IPS-11a (cell line): ENCODE measurements at regions not wholly inside any gene's neighbourhood (a gene's known extent, or its start where the extent isn't known, plus 50 kb on each side); places are given as distances from the start of the nearest gene placed in this dataset.

Experiments
- H3K4me3 ChIP-seq: one replicate; pipeline ENCODE4 v1.5.1; 2013; ENCODE audit warnings: low read depth, low read length, control low read depth

DNA sequence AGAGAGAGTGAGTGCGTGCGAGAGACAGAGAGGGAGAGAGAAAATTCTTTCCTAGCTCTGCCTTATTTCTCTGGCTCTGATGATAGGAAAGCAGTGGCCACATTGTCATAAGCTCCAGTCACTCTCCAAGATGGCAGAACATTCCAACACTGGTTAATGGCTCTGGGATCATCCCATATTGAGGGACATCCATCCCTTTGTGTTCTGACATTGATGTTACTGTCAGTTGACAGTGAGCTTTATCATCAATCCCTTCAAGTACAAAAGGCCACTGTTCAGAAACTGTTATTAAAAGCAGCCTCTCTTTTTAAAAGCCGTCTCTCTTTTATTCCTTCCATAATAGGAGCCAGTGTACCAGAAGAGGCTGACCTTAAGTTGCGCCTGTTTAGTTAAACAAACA is 1084.9 kb upstream of the RBFOX1 start:
- H3K4me3 ChIP-seq, result no peak overlapping the region

DNA sequence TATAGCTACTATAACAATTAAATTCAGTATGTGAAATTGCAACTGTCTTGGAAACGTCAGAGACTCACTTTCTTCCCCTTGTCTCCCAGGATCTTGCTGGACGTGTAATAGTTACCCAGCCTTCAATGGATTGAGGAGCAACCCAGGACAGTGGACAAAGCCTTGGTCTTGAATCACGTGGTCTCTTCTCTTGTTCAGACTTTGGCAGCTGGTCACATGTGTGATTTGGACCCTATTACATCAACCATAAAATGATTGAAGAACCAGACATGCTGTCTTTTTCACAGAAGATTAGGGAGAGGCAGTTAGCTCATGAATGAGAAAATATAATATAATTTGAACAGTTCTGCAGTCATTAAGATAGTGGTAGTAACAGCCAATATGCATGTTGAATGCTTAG is 1085.5 kb upstream of the RBFOX1 start:
- no peak overlapping the region for H3K4me3 ChIP-seq

DNA sequence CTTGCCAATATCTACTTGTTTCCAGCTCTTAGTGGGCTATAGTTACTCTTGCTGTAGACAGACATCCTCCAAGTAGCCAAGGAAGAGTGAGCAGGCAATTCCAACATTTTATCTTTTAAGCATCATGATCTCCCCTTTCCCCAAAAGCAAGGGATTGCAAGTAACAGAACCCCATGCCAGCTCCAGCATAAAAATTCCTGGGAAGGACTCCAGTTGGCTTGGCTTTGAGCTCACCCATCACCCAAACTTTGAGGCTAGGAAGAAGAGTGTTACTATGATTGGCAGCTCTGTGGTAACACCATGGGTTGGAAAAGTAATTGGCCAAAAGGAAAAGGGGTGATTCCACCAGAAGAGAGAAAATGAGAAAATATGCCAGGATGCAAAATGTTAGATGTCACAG is 1086.4 kb upstream of the RBFOX1 start:
- H3K4me3 ChIP-seq, result no peak overlapping the region

DNA sequence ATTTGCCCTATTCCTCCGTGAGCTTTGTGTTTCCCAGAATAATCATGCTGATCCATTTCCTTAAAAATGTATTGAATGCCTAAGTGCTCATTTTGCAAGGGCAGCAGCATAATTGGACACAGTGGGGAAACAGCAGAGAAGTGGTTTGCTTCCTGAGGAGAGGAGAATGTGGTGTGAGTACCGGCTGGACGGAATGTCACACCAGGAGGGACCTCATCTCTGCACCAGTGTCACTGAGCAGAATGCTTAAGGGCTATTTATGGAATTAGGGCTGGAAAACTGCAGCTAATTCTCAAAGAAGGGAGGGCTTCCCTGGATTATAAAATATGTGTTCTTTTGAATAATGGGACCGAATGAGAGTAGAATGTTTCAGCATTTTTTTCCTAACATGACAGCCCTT is 1100.6 kb upstream of the RBFOX1 start:
- H3K4me3 ChIP-seq, result no peak overlapping the region

DNA sequence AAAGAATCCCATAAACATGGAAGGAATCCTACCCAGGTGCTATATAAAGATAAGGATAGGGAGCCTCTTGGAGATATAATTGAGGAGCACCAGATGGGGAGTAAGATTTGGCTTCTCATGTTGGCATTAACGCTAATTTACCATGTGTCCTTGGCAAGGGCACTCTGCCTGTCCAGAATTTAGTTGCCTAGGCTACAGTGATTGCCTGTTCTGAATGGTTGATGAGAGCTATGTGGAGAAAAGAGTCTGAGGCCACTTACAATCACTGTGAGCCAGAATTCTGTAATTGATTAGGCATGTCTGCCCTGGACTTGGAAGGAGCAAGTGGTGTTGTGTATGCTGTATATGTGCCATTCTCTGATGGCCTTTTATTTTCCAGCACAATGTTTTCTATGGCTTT is 1101.2 kb upstream of the RBFOX1 start:
- H3K4me3 ChIP-seq, result no peak overlapping the region

DNA sequence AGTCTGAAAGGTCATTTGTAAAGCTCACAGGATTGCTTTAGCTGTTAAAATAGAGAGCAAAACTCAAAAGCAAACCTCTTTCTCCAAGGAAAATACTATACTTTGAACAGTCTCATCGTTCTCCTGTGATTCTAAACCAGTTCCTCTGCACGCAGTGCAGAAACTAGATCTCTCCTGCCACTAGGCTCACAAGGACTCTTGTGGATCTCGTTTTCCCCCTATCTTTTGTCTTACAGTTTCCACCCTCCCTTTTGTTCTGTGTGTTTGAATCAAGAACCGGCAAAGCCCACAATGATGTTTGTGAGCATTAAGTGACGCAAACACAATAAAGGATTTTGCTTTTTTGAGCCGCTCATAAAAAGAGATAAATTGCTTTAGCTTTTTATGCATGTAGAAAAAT is 1103.5 kb upstream of the RBFOX1 start:
- H3K4me3 ChIP-seq, result no peak overlapping the region

DNA sequence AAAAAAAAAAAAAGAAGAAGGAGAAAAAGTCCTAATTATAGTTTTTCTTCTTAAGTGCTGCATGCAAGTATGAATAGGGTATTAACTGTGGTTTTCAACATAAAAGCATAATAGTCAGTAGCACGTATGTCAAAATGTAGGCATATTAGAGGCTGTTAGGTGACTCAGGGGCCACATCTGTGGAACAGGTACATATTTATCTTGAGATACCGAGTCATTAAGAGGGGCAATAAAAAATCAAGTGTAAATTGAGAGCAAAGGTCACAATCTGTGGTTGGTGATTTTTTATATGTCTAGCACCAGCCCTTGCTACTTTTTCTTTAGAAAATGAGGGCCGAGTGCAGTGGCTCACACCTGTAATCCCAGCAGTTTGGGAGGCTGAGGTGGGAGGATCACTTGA is 1113.8 kb upstream of the RBFOX1 start:
- H3K4me3 ChIP-seq, result no peak overlapping the region

DNA sequence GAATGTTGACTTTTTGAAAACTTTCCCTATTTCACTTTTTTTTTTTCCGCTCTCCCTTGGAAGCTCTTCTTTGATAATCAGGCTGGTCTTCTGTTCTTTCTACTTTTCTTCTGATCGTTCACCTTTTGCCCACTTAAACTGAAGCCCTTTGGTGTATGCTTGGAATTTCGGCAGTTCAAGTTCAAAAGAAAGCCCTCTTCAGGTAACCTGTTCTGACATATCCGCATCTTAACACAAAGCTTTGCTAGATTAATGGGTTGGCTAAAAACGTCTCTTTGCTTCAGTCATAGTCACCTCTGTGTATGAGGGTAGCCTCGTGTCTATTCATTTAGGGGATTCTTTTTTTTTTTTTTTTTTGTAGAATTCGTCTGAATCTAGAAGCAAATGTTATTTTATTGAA is 1115.8 kb upstream of the RBFOX1 start:
- no peak overlapping the region for H3K4me3 ChIP-seq

DNA sequence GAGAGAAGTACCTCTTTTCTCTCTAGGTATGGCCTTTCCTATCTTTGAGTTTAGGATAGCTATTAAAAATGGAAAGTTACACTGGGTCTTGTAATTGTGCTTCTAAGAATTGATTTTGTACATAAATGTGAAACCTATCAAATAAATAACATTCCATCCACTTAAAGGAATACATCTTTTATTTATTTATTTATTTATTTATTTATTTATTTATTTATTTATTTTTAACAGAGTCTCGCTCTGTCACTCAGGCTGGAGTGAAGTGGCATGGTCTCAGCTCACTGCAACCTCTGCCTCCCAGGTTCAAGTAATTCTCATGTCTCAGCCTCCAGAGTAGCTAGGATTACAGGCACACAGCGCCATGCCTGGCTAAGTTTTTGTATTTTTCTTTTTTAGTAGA is 1114.0 kb upstream of the EEF2KMT start:
- no peak overlapping the region for H3K4me3 ChIP-seq

DNA sequence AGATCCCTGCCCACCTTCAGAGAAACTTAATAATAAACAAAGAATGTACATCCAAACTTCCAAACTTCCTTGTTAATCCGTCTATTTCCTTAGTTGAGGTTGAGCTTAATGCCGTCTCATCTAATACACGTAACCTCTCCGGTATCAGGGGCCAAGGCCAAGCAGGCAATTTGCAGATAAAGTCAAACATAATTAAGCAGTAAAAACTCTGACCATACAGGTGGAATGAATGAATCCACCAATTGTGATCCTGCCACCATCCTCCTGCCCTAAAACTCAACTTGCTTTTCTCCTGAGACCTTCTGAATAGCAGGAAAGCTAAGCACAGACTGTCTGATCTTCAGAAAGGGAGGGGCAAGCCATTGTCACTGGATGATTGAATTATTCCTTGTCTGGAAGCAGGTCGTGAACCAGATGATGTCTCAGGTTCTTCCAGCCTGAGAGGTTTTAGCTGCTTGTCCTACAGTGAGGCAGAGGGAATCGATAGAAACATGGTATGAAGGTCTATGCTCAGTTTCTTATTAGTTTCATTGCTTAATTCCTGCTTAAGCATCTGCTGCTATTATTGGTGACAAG is 1111.8 kb upstream of the EEF2KMT start:
- no peak overlapping the region for H3K4me3 ChIP-seq

DNA sequence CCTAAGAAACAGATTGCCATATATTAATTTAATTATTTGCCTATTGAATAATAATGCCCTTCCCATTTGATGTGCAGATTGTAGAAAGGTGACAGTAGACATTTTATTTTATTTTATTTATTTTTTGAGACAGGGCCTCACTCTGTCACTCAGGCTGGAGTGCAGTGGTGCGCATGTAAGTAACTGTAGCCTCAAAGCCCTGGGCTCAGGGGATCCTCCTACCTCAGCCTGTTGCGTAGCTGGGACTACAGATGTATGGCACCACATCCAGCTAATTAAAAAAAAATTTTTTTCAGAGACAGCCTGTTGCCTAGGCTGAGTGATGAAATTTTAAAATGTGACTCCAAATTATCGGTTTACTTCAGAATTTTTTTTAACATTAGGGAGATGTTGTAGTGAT is 1110.0 kb upstream of the EEF2KMT start:
- H3K4me3 ChIP-seq, result no peak overlapping the region

DNA sequence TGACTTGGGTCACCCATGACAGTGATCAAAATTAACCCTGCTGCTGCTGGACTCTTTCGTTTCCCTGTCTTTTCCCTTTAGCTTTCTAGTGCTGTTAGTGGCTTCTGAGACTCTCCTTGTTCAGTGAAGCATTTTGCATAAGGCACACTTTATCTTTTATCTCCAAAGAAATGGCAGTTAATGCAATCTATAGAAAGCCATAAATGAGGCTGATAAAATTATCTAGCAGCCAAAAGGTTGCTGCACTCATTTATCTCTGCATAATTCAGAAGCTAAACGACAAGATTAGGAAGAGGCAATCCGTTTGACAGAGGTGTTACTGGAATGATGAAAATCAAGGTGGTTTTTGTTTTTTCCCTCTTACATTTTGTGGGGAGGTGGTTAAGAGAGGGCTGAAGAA is 1109.5 kb upstream of the EEF2KMT start:
- no peak overlapping the region for H3K4me3 ChIP-seq

DNA sequence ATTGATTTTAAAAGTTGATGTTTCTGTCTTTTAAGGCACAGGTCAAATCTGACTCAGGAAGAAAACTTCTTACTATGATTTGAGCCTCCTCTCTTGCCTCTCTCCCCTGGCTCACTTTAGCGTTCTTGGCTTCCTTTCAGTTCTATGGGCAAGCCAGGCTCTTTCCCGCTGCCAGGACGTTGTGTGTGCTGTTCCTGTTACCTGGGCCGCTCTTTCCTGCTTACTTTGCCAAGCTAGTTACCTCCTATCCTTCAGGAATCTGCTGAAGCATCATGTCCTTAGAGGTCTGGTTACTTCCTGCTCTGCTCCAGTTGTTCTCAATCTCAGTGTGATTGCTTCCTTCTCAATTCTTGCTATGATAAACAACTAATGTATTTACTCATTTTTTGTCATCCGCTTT is 1108.5 kb upstream of the EEF2KMT start:
- no peak overlapping the region for H3K4me3 ChIP-seq

DNA sequence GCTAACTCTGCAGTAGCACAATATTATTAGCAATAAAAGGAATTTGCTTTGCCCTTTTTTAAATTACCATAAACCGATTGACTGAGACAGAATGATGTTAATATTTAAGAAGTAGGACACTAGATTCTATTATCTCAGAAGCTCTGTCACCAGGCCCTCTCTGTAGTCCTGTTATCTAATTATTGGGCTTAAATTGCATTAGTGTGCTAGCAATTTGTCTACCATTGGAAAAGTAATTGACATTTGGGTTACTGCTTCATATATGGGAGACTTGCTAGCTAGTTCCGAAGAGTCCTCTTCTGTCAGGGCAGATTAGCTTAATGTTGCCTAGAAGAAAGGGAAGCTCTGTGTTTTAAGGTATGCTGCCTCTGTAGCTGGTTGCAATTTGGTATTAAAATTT is 1107.3 kb upstream of the EEF2KMT start:
- no peak overlapping the region for H3K4me3 ChIP-seq

DNA sequence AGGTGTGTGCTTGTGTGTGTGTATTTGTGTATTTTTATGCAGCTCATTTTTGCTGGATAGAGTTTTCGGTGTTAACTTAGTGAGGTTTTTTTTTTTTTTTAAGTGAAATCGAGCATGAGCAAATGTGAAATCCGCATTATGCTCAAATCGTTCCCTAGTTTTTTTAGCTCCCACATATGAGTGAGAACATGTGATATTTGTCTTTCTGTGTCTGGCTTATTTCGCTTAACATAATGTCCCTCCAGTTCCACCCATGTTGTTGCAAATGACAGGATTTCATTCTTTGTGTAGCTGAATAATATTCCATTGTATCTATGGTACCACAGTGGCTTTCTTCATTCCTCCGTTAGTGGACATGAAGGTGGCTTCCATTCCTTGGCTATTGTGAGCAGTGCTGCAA is 1103.3 kb upstream of the EEF2KMT start:
- no peak overlapping the region for H3K4me3 ChIP-seq

DNA sequence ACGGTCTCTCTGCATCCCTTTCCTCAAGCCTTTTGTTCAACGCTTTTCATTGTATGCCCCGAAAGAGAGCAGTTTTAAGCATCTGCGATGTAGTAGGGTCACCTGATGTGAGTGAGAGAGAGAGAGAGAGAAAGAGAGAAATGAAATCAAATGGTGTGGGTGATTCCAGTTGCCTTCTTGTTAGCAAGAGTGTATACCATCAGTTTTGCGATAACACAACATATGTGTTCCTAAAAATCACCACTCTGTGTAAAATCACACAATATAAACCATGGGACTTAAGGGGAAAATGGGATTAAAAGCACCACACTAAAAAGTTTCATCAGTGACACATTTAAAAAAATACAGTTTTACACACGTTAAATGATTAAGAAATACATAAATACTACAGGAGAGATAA is 1102.7 kb upstream of the EEF2KMT start:
- no peak overlapping the region for H3K4me3 ChIP-seq

DNA sequence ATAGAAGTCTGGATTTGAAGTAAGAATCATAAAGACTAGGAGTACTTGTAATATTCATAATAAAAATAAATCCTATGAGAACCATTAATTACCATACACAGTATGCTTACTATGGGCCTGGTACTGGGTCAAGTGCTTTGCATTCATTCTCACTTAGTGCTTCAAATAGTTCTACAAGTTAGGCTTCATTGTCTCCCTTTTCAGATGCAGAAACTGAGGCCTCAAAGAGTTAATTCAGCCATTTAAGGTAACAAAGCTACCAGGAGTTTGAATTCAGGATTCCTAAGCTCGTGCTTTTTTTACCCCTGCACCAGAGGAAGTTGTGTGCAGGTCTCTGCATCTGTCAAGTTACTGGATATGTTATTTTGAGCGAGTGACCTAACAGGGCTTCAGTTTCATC is 1098.4 kb upstream of the EEF2KMT start:
- no peak overlapping the region for H3K4me3 ChIP-seq

DNA sequence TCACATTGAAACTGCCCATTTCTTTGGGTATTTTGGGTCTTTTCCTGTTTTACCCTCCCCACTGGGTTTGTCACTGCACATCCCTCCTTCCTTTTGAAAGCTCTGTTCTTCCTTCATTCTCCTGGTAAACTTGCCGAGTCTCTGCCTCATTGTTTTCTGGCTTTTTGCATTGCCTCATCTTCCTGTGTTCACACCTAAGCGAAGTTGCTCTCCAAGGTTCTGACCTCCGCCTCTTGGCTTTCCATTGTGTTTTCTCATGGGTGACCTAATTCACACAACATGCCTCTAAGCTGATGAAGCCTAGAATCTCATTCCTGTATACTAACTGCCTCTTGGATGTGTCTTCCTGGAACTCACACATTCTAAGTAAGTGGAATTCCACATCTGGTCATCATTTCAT is 1096.1 kb upstream of the EEF2KMT start:
- no peak overlapping the region for H3K4me3 ChIP-seq

DNA sequence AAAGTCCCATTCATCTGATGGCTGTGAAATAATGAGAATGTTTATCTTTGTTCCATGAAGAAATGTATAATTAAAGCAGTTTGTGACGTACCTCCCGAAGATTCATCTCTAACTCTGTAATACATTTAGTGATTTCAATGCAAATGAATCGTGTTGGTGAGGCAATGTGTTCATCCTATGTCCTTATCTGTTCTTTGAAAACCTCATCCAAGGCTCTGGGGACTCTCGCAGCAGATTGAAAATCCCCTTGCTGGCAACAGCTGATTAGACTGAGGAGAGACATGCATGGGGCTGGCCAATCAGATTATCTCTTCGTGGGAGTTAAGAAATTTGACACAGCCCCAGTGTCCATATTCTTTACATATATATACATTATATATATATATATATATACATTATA is 1095.4 kb upstream of the EEF2KMT start:
- H3K4me3 ChIP-seq, result no peak overlapping the region

DNA sequence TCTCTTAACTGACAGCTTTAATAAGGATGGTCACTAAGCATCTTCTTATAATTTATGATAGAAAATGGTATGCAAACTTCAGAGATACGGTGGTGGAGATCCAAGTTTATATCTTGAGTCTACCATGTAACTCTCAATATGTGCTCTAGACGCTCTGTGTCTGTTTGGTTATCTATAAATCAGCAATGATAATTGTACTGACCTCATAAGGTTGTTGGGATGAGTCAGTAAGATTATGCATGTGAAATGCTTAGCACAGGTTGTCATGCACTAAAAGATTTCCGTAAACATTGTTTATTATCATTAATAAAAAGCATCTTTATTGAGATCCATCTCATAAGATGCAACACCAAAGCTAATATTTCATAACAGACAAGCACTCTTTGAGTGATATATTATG is 1094.9 kb upstream of the EEF2KMT start:
- no peak overlapping the region for H3K4me3 ChIP-seq

DNA sequence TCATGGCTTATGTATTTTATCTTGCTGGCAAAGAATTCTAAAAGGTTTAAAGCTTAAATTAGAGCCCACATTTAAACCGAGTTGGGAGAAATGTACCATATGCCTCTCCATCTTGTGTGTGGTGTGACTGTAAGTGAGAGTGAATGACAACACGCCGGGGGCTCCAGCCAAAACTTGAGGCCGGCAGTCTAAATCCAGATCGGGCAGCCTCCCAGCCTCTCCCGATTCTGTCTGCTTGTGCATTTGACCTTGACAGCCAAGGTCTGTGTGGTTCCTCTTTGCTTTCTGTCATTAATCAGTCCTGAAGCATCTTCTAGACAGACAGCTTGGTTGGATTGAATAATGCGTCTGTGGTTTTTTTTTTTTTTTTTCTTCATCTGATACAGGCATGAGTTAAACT is 1093.2 kb upstream of the EEF2KMT start:
- H3K4me3 ChIP-seq, result no peak overlapping the region

DNA sequence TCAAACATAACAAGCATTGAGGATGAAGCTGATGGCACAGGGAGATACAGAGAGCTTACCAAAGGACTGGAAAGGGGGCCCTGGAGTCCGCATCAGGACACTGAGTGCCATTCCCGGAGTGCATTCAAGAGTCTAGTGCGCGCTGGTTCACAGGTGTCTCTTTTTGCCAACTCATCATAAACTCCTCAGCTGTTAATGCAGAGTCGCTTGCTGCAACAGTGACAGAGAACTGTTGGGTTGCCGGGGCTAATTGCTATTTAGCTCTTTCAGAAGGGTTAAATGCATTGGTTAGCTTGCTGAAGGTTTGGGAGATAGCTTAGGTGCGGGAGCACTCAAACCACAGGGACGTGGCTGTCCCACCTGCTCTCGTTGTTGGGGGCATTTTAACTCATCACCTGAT is 1091.6 kb upstream of the EEF2KMT start:
- H3K4me3 ChIP-seq, result no peak overlapping the region

DNA sequence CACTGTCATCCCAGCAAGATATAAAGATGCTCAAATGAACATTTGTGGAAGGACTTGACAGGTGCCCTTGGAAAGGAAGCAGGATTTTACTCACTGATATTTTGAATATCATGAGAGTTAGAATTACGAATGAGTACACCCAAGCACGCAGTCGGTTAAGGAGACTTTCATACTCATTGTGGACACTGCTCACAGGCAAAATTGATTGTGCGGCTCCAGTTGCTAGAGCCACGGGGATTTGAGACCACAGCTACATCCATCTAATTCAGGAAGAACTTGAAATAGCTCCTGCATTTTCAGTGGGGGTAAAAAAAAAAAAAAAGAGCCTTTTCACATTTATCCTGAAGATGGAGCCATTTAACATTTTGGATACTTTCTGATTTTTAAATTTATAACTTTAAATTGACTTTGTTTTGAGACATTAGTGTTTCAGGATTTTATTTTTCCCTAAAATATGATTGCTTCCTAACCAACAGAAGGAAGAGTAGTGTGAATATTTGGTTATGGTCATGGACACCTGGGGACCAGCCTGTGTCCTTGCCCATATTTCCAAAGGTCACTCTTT is 1080.1 kb upstream of the EEF2KMT start:
- no peak overlapping the region for H3K4me3 ChIP-seq

DNA sequence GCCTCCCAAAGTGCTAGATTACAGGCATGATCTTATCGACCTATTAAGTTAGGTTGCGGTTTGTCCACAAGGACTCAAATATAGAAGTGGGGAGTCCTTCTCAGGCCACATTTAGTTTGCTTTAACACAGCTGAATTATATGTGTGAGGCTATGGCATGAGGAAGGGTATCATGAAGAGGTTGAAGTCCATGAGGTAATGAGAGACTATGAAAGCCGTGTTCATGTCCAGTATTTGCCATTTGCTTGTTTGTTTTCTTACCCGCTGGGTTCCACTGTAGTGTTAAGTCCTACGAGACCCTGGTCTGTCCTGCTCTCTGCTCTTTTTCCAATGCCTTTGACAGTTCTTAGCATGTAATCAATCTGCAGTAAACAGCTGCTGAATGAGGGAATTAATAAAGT is 1072.4 kb upstream of the EEF2KMT start:
- no peak overlapping the region for H3K4me3 ChIP-seq
